C4-2B (cell line): ENCODE measurements at regions not wholly inside any gene's neighbourhood (a gene's known extent, or its start where the extent isn't known, plus 50 kb on each side); places are given as distances from the start of the nearest gene placed in this dataset.

Experiments used
- CTCF ChIP-seq: fragments of 450-650 bp; conservative IDR thresholded peaks from 2 replicates; pipeline ENCODE4 v1.5.1; 2017; ENCODE audit warnings: mild to moderate bottlenecking
- ZFX ChIP-seq: fragments of 450-650 bp; IDR thresholded peaks from 2 replicates; pipeline ENCODE4 v1.6.1; 2017

- TF ChIP-seq CTCF (no peak), ZFX (no peak)
Measured at GRCh38 chr5:61823781-61824180, 482.2 kb upstream of the KIF2A start.
